Hepatocyte (in vitro differentiated cells): ENCODE measurements at regions not wholly inside any gene's neighbourhood (a gene's known extent, or its start where the extent isn't known, plus 50 kb on each side); places are given as distances from the start of the nearest gene placed in this dataset.

Source experiments
- DNase-seq: peaks from one replicate; pipeline ENCODE4 v3.0.0-alpha.2; 2016; ENCODE audit warnings: low spot score
- H2AFZ ChIP-seq: fragments of 200-600 bp; sonication (generic); 2 replicates; pipeline ENCODE4 v1.6.0; 2016; ENCODE audit warnings: antibody characterized with exemption, mild to moderate bottlenecking
- H3K27ac ChIP-seq: fragments of 200-600 bp; sonication (generic); 2 replicates; pipeline ENCODE4 v1.5.1; 2016; ENCODE audit warnings: mild to moderate bottlenecking
- H3K27me3 ChIP-seq: fragments of 200-600 bp; sonication (generic); 2 replicates; pipeline ENCODE4 v1.6.1; 2016
- H3K36me3 ChIP-seq: fragments of 200-600 bp; sonication (generic); replicated peaks from 2 replicates; pipeline ENCODE4 v1.5.1; 2016; ENCODE audit warnings: low read depth; ENCODE audit not compliant: insufficient read depth
- H3K4me1 ChIP-seq: fragments of 200-600 bp; sonication (generic); 2 replicates; pipeline ENCODE4 v1.5.1; 2016; ENCODE audit warnings: mild to moderate bottlenecking, moderate library complexity; ENCODE audit not compliant: insufficient read depth
- H3K4me2 ChIP-seq: fragments of 200-600 bp; sonication (generic); 2 replicates; pipeline ENCODE4 v1.6.0; 2016
- H3K4me3 ChIP-seq: fragments of 200-600 bp; sonication (generic); 2 replicates; pipeline ENCODE4 v1.5.1; 2016; ENCODE audit warnings: mild to moderate bottlenecking
- H3K79me2 ChIP-seq: fragments of 200-600 bp; sonication (generic); 2 replicates; pipeline ENCODE4 v1.6.0; 2017; ENCODE audit warnings: mild to moderate bottlenecking
- H3K9me2 ChIP-seq: fragments of 200-600 bp; sonication (generic); replicated peaks from 2 replicates; pipeline ENCODE4 v1.6.0; 2017; ENCODE audit warnings: mild to moderate bottlenecking; ENCODE audit not compliant: insufficient read depth
- H3K9me3 ChIP-seq: fragments of 200-600 bp; sonication (generic); 2 replicates; pipeline ENCODE4 v1.5.1; 2016; ENCODE audit warnings: low read depth, mild to moderate bottlenecking
- H4K20me1 ChIP-seq: fragments of 200-600 bp; sonication (generic); 2 replicates; pipeline ENCODE4 v1.6.0; 2016; ENCODE audit warnings: mild to moderate bottlenecking; ENCODE audit not compliant: insufficient read depth, poor library complexity, severe bottlenecking
- CTCF ChIP-seq: fragments of 200-600 bp; sonication (generic); IDR thresholded peaks from 2 replicates; pipeline ENCODE4 v1.5.1; 2016; ENCODE audit warnings: antibody characterized with exemption, mild to moderate bottlenecking; ENCODE audit not compliant: poor library complexity
- EZH2 ChIP-seq: fragments of 200-600 bp; sonication (generic); IDR thresholded peaks from 2 replicates; pipeline ENCODE4 v1.6.1; 2016; ENCODE audit warnings: antibody characterized with exemption, mild to moderate bottlenecking, borderline replicate concordance
- EZH2phosphoT487 ChIP-seq: fragments of 200-600 bp; sonication (generic); IDR thresholded peaks from one replicate; pipeline ENCODE4 v1.6.1; 2018; ENCODE audit warnings: antibody characterized with exemption, mild to moderate bottlenecking, low read depth, moderate library complexity; ENCODE audit not compliant: unreplicated experiment, severe bottlenecking
- WGBS: methylation state at CpG from one replicate; pipeline ENCODE4 v1.1.6; 2016; ENCODE audit warnings: low lambda C conversion rate; ENCODE audit errors: missing lambda C conversion rate; 5-methylcytosine and 5-hydroxymethylcytosine counted together

DNA sequence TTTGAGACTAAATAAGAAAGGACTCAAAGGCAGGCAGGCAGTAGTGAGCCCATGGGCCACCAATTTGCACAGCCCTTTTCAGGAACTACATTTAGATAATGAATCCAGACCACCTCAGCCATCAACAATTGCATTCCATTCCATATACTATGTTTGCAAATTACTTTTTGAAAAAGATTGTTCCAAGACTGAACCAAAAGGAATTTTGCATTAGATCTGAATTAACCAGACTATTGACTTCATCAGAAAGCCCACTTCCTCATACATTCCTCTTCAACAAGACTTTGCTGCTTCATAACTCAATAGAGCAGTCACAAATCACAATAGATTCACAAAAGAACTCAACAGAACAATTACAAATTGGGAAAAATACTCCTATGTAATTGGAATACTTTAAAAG is 229.1 kb downstream of the SIM1 start:
- no peaks in the 10 kb centered on the region for H3K36me3 ChIP-seq
- DNase-seq = no peak
- H3K9me3 ChIP-seq = no peaks in the 10 kb centered on the region
- H3K4me2 ChIP-seq = no peak overlapping the region
- H3K4me1 ChIP-seq = peaks cover 19% of the 10 kb centered on the region
- no peaks in the 10 kb centered on the region for H3K9me2 ChIP-seq
- H4K20me1 ChIP-seq = no peaks in the 10 kb centered on the region
- H3K27me3 ChIP-seq = no peaks in the 10 kb centered on the region
- no peaks in the 10 kb centered on the region for H3K79me2 ChIP-seq
- H3K4me3 ChIP-seq = no peak overlapping the region
- no peak overlapping the region for H3K27ac ChIP-seq
- no peak overlapping the region for H2AFZ ChIP-seq
- TF ChIP-seq EZH2 (no peak), CTCF (no peak), EZH2phosphoT487 (no peak)

DNA sequence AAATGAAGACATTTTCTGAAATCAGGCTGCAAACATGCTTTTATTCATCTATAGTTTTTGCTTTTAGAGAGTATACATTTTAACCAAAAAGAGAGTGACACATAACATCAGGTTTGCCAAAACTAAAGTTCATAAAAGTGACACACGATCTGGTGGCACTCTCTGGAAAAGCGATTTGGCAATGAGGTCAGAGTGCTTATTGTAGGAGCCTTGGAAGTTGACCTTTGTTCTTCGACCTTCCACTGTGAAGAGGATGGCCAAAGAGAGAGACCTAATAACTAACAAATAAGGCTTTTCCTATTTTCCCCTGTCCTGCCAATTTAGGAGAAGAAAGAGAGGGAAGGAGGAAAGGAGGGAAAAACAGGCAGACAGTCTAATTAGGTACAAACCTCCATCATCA is 230.1 kb downstream of the SIM1 start:
- H3K27ac ChIP-seq = no peak overlapping the region
- no peak overlapping the region for H3K4me2 ChIP-seq
- no peak overlapping the region for H3K4me3 ChIP-seq
- no peaks in the 10 kb centered on the region for H4K20me1 ChIP-seq
- H2AFZ ChIP-seq = no peak overlapping the region
- no peaks in the 10 kb centered on the region for H3K27me3 ChIP-seq
- H3K9me3 ChIP-seq = no peaks in the 10 kb centered on the region
- H3K79me2 ChIP-seq = no peaks in the 10 kb centered on the region
- no peak for TF ChIP-seq CTCF
- no peak for TF ChIP-seq EZH2
- no peak for TF ChIP-seq EZH2phosphoT487
- 75% methylated on average over 3 of the region's 3 CpGs for WGBS
- no peak for DNase-seq
- no peaks in the 10 kb centered on the region for H3K9me2 ChIP-seq
- no peaks in the 10 kb centered on the region for H3K36me3 ChIP-seq
- H3K4me1 ChIP-seq = peaks cover 19% of the 10 kb centered on the region

GRCh38 chr6:100232781-100233573 is 231.7 kb downstream of the SIM1 start:
- peak overlapping the region; percentile 34 for H3K27ac ChIP-seq
- no peak overlapping the region for H3K4me3 ChIP-seq
- H3K36me3 ChIP-seq = no peaks in the 10 kb centered on the region
- 78% methylated on average over 5 of the region's 5 CpGs for WGBS
- H3K79me2 ChIP-seq = no peaks in the 10 kb centered on the region
- peak overlapping the region; percentile 12 for H3K4me2 ChIP-seq
- no peaks in the 10 kb centered on the region for H3K9me3 ChIP-seq
- no peak overlapping the region for H2AFZ ChIP-seq
- peaks cover 26% of the 10 kb centered on the region for H3K4me1 ChIP-seq
- no peaks in the 10 kb centered on the region for H3K27me3 ChIP-seq
- H4K20me1 ChIP-seq = no peaks in the 10 kb centered on the region
- no peaks in the 10 kb centered on the region for H3K9me2 ChIP-seq
- no peak for TF ChIP-seq CTCF
- no peak for TF ChIP-seq EZH2
- no peak for TF ChIP-seq EZH2phosphoT487
- DNase-seq = peak; percentile 25

DNA sequence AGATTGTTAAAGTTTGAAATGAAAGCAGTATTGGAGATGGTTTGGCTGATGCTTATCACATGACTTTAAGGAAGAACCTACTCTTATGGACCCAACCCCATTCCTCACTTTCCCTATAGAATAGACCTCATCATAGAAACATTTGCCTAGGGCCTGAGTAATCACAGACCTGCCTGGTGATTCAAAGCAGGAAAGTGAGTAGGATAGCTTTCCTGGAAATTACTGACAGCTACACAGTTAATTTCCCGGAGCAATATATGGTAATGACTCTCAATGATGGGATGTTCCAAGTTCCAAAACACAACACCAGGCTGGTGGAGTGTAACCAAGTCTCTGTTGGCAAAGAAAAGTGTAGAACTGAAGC is 233.8 kb downstream of the SIM1 start:
- no peaks in the 10 kb centered on the region for H4K20me1 ChIP-seq
- no peaks in the 10 kb centered on the region for H3K9me2 ChIP-seq
- no peak for TF ChIP-seq EZH2
- no peak for TF ChIP-seq CTCF
- no peak for TF ChIP-seq EZH2phosphoT487
- WGBS = 57% methylated on average over 1 of the region's 1 CpG
- no peak overlapping the region for H3K27ac ChIP-seq
- DNase-seq = no peak
- H3K4me1 ChIP-seq = peaks cover 26% of the 10 kb centered on the region
- H3K9me3 ChIP-seq = no peaks in the 10 kb centered on the region
- H3K4me3 ChIP-seq = no peak overlapping the region
- H3K79me2 ChIP-seq = no peaks in the 10 kb centered on the region
- H2AFZ ChIP-seq = no peak overlapping the region
- H3K27me3 ChIP-seq = no peaks in the 10 kb centered on the region
- H3K36me3 ChIP-seq = no peaks in the 10 kb centered on the region
- no peak overlapping the region for H3K4me2 ChIP-seq
